ENCODE measurements at regions not wholly inside any gene's neighbourhood (a gene's known extent, or its start where the extent isn't known, plus 50 kb on each side); places are given as distances from the start of the nearest gene placed in this dataset.
A peak's percentile ranks its signal among the peaks of the same experiment; 100 is the strongest.

DNA sequence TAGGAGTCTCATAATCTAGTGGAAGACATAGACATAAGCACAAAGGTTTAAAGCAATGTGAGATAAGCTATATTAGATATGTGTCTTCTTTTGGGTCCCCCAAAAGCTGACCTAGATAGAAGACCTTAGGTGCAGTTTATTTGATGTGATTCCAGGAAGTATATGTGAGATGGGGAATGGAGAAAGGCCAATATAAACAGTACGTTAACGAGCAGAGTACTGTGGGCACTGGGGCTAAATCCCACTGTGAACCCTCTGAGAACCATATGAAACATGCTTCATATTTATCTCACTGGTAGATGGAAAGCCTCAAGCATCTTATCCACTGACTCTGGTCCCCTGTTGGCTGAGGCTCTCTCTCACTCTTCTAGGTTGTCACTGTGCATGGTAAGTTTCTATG is 62.6 kb upstream of the ZC3H15 start:
- no peak for ATAC-seq (ENCODE audit: insufficient read depth, low FRiP score)
- no peak for DNase-seq
- peaks cover 0 to 1% (median 0%) of the 10 kb centered on the region in 4 donors for H3K9me3 ChIP-seq (ENCODE audit: control insufficient read depth in 4 of 4, insufficient read depth in 3 of 4, low read length in 3 of 4)
- H3K4me3 ChIP-seq = no peak overlapping the region
- peaks cover 0 to 7% (median 0%) of the 10 kb centered on the region in 3 donors for H3K27me3 ChIP-seq (ENCODE audit: control insufficient read depth in 3 of 3, insufficient read depth in 3 of 3, low read length in 2 of 3)
- no peak overlapping the region for H3K27ac ChIP-seq (ENCODE audit: low read depth in 1 of 2, low read length in 1 of 2)
- H3K4me1 ChIP-seq (ENCODE audit: control insufficient read depth in 5 of 5, insufficient read depth in 5 of 5, low read length in 5 of 5) = peaks cover 0 to 34% (median 0%) of the 10 kb centered on the region in 5 donors
- WGBS, 2 donors = 70 to 86% methylated on average over 2 of the region's 2 CpGs
- no peaks in the 10 kb centered on the region for H3K36me3 ChIP-seq (ENCODE audit: control insufficient read depth in 4 of 4, insufficient read depth in 4 of 4, low read length in 4 of 4)
- TF ChIP-seq, protein P1, sequence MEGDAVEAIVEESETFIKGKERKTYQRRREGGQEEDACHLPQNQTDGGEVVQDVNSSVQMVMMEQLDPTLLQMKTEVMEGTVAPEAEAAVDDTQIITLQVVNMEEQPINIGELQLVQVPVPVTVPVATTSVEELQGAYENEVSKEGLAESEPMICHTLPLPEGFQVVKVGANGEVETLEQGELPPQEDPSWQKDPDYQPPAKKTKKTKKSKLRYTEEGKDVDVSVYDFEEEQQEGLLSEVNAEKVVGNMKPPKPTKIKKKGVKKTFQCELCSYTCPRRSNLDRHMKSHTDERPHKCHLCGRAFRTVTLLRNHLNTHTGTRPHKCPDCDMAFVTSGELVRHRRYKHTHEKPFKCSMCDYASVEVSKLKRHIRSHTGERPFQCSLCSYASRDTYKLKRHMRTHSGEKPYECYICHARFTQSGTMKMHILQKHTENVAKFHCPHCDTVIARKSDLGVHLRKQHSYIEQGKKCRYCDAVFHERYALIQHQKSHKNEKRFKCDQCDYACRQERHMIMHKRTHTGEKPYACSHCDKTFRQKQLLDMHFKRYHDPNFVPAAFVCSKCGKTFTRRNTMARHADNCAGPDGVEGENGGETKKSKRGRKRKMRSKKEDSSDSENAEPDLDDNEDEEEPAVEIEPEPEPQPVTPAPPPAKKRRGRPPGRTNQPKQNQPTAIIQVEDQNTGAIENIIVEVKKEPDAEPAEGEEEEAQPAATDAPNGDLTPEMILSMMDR (IDR thresholded peaks at IDR 0.05; ENCODE audit: control extremely low read depth, extremely low read depth) = no peak
- H3K9ac ChIP-seq (ENCODE audit: insufficient read depth in 1 of 2, low read length in 2 of 2) = no peak overlapping the region

DNA sequence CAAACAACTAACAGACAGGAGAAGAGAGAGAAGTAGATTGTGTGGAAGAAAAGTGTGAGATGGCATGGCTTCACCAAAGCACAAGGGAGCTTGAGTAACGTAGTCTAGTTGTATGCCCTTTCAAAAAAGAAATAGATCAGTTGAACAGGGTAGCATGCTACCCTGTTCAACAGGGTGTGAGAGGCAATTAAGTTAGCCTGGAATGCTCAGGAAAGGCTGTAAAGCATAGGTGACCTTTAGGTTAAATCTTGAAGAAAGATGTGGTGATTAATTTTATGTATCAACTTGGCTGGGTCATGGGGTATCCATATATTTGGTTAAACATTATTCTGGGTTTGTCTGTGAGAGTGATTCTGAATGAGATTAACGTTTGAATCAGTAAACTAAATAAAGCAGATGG is 61.8 kb upstream of the ZC3H15 start:
- no peak overlapping the region for H3K4me3 ChIP-seq
- H3K27me3 ChIP-seq (ENCODE audit: control insufficient read depth in 3 of 3, insufficient read depth in 3 of 3, low read length in 2 of 3) = peaks cover 0 to 9% (median 0%) of the 10 kb centered on the region in 3 donors
- H3K36me3 ChIP-seq (ENCODE audit: control insufficient read depth in 4 of 4, insufficient read depth in 4 of 4, low read length in 4 of 4) = no peaks in the 10 kb centered on the region
- TF ChIP-seq, protein P1 (IDR thresholded peaks at IDR 0.05; ENCODE audit: control extremely low read depth, extremely low read depth) = no peak
- H3K9me3 ChIP-seq (ENCODE audit: control insufficient read depth in 4 of 4, insufficient read depth in 3 of 4, low read length in 3 of 4) = peaks cover 0 to 1% (median 0%) of the 10 kb centered on the region in 4 donors
- DNase-seq = no peak
- H3K4me1 ChIP-seq (ENCODE audit: control insufficient read depth in 5 of 5, insufficient read depth in 5 of 5, low read length in 5 of 5) = peaks cover 0 to 34% (median 0%) of the 10 kb centered on the region in 5 donors
- no peak overlapping the region for H3K27ac ChIP-seq (ENCODE audit: low read depth in 1 of 2, low read length in 1 of 2)
- ATAC-seq (ENCODE audit: insufficient read depth, low FRiP score) = no peak
- 78 to 87% methylated on average over 2 of the region's 2 CpGs for WGBS, 2 donors
- no peak overlapping the region for H3K9ac ChIP-seq (ENCODE audit: insufficient read depth in 1 of 2, low read length in 2 of 2)

DNA sequence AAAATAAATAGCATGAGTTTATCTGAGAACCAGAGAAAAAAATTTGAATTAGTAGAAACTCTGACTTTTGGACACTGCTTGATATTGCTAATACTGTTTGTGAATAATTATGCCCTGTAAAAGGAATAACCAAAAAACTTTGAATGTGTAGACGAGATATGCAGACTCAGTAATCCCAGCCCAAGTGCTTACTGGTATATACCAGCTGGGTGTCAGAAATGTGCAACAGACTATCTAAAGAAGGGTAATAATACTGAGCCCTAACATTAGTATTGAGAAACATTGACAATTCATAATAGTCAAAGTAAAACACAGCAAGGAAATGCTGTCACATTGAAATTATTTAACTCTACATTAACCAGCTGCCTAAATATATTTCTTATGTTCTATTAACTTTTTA is 60.5 kb upstream of the ZC3H15 start:
- Histone ChIP-seq H3K9me3 (ENCODE audit: control insufficient read depth in 4 of 4, insufficient read depth in 3 of 4, low read length in 3 of 4) (peaks cover 0 to 1% (median 0%) of the 10 kb centered on the region in 4 donors), H3K27ac (ENCODE audit: low read depth in 1 of 2, low read length in 1 of 2) (no peak overlapping the region), H3K36me3 (ENCODE audit: control insufficient read depth in 4 of 4, insufficient read depth in 4 of 4, low read length in 4 of 4) (no peaks in the 10 kb centered on the region), H3K27me3 (ENCODE audit: control insufficient read depth in 3 of 3, insufficient read depth in 3 of 3, low read length in 2 of 3) (peaks cover 0 to 9% (median 0%) of the 10 kb centered on the region in 3 donors), H3K4me1 (ENCODE audit: control insufficient read depth in 5 of 5, insufficient read depth in 5 of 5, low read length in 5 of 5) (peaks cover 0 to 34% (median 0%) of the 10 kb centered on the region in 5 donors), H3K9ac (ENCODE audit: insufficient read depth in 1 of 2, low read length in 2 of 2) (no peak overlapping the region), H3K4me3 (no peak overlapping the region)
- no peak for ATAC-seq (ENCODE audit: insufficient read depth, low FRiP score)
- TF ChIP-seq, protein P1 (IDR thresholded peaks at IDR 0.05; ENCODE audit: control extremely low read depth, extremely low read depth) = no peak
- peak; percentile 84 to 97 (median 96) for DNase-seq
- WGBS, 2 donors = 73 to 94% methylated on average over 1 of the region's 1 CpG

Measured in lung (tissue), 11 donors.